Endothelial cell of umbilical vein (primary cell): ENCODE measurements at regions not wholly inside any gene's neighbourhood (a gene's known extent, or its start where the extent isn't known, plus 50 kb on each side); places are given as distances from the start of the nearest gene placed in this dataset.

ENCODE experiments used
- BruUV-seq: library from RNA; stranded (reverse); fragments of 400-500 nt; replicated peaks from 2 replicates; lab custom pipeline; 2021; lab: Mats Ljungman, UMichigan
- CTCF ChIA-PET: fragments of 300-600, 350-600 bp; sonication (Branson Sonifier 250); formaldehyde crosslinking; loops from one replicate; lab custom pipeline; 2021; ENCODE audit warnings: antibody characterized with exemption, inconsistent platforms; lab: Charles Lee
- POLR2A ChIA-PET: fragments of 300-600, 350-600 bp; sonication (Branson Sonifier 250); formaldehyde crosslinking; loops from one replicate; lab custom pipeline; 2021; ENCODE audit warnings: antibody characterized with exemption, inconsistent platforms; lab: Charles Lee
- DNase-seq: peaks from one replicate; pipeline ENCODE4 v3.0.0-alpha.2; 2011; ENCODE audit warnings: low read depth, low spot score
- FAIRE-seq: peaks from 2 replicates; lab custom pipeline; 2011; peaks lifted over from hg19 to GRCh38; lab: Jason Lieb, UNC
- H2AFZ ChIP-seq: 2 replicates; pipeline ENCODE4 v1.6.0; 2012; ENCODE audit warnings: low read depth, low read length, control low read depth, inconsistent platforms
- H3K27ac ChIP-seq: 2 replicates; pipeline ENCODE4 v1.5.1; 2011; ENCODE audit warnings: low read depth, mild to moderate bottlenecking, control low read depth, low read length, moderate library complexity; ENCODE audit not compliant: insufficient read depth
- H3K27me3 ChIP-seq, 2 experiments: 2 replicates each; pipeline versions ENCODE4 v1.6.0 to v1.6.1; 2011; ENCODE audit warnings: low read length in 2 of 2, mixed read lengths in 1 of 2; ENCODE audit not compliant: control insufficient read depth in 2 of 2, insufficient read depth in 2 of 2
- H3K36me3 ChIP-seq, 2 experiments: 2 replicates in 1 of 2; 3 replicates in 1 of 2; pipeline ENCODE4 v1.5.1; 2011; ENCODE audit warnings: low read length in 2 of 2, mild to moderate bottlenecking in 1 of 2, moderate library complexity in 1 of 2; ENCODE audit not compliant: control insufficient read depth in 2 of 2, insufficient read depth in 2 of 2; ENCODE audit errors: extremely low read depth in 1 of 2
- H3K4me1 ChIP-seq: 3 replicates; pipeline ENCODE4 v1.5.1; 2011; ENCODE audit warnings: mild to moderate bottlenecking, low read length; ENCODE audit not compliant: control insufficient read depth, insufficient read depth; ENCODE audit errors: extremely low read depth
- H3K4me2 ChIP-seq: 2 replicates; pipeline ENCODE4 v1.6.1; 2011; ENCODE audit warnings: low read length, control low read depth, mixed read lengths; ENCODE audit not compliant: insufficient read depth
- H3K4me3 ChIP-seq, 3 experiments: fragments of 200-600 bp in 1 of 3; sonication (generic), shearing (Covaris generic) in 1 of 3; replicated peaks in 1 of 3; 2 replicates each; pipeline ENCODE4 v1.5.1; 2011 to 2016; ENCODE audit warnings: control low read depth in 3 of 3, low read length in 3 of 3, mild to moderate bottlenecking in 2 of 3, inconsistent platforms in 1 of 3, low read depth in 1 of 3, moderate library complexity in 1 of 3; ENCODE audit not compliant: insufficient read depth in 1 of 3
- H3K79me2 ChIP-seq: 2 replicates; pipeline ENCODE4 v1.6.0; 2012; ENCODE audit warnings: low read length, inconsistent platforms; ENCODE audit not compliant: control insufficient read depth, insufficient read depth
- H3K9ac ChIP-seq: replicated peaks from 2 replicates; pipeline ENCODE3; 2011; ENCODE audit warnings: low read length, control low read depth; ENCODE audit not compliant: insufficient read depth; ENCODE audit errors: extremely low read depth
- H3K9me1 ChIP-seq: replicated peaks from 3 replicates; pipeline ENCODE4 v1.6.0; 2011; ENCODE audit warnings: mild to moderate bottlenecking, low read length; ENCODE audit not compliant: control insufficient read depth, insufficient read depth; ENCODE audit errors: extremely low read depth
- H3K9me3 ChIP-seq: replicated peaks from 2 replicates; pipeline ENCODE4 v1.5.1; 2012; ENCODE audit warnings: low read length, inconsistent platforms; ENCODE audit not compliant: control insufficient read depth, insufficient read depth
- H4K20me1 ChIP-seq: replicated peaks from 2 replicates; pipeline ENCODE3; 2011; ENCODE audit warnings: mild to moderate bottlenecking, low read length; ENCODE audit not compliant: control insufficient read depth, insufficient read depth; ENCODE audit errors: extremely low read depth
- EZH2 ChIP-seq: IDR thresholded peaks from 2 replicates; pipeline ENCODE4 v1.6.1; 2012; ENCODE audit warnings: borderline replicate concordance, low read depth, mild to moderate bottlenecking, moderate library complexity, low read length, inconsistent platforms; ENCODE audit not compliant: severe bottlenecking
- FOS ChIP-seq: IDR thresholded peaks from 2 replicates; pipeline ENCODE4 v1.6.1; 2011; ENCODE audit warnings: mild to moderate bottlenecking, low read length, moderate library complexity, borderline replicate concordance; ENCODE audit not compliant: insufficient read depth
- GATA2 ChIP-seq: IDR thresholded peaks from 2 replicates; pipeline ENCODE4 v1.7.0; 2011; ENCODE audit warnings: low read depth, mild to moderate bottlenecking, moderate library complexity, mixed read lengths, low read length; ENCODE audit not compliant: insufficient read length, insufficient read depth
- JUN ChIP-seq: IDR thresholded peaks from 2 replicates; pipeline ENCODE4 v1.6.1; 2011; ENCODE audit warnings: borderline replicate concordance, low read depth; ENCODE audit not compliant: insufficient read length, insufficient read depth
- MYC ChIP-seq: IDR thresholded peaks from one replicate; pipeline ENCODE4 v1.6.1; 2011; ENCODE audit warnings: mild to moderate bottlenecking, low read depth, low read length
- POLR2A ChIP-seq: IDR thresholded peaks from 2 replicates; pipeline ENCODE4 v1.6.1; 2012; ENCODE audit warnings: low read depth, mild to moderate bottlenecking, control low read depth, low read length
- POLR2AphosphoS5 ChIP-seq: IDR thresholded peaks from 2 replicates; pipeline ENCODE4 v1.6.1; 2012; ENCODE audit warnings: low read depth, mild to moderate bottlenecking, control low read depth, low read length, moderate library complexity; ENCODE audit not compliant: insufficient read depth
- dilution Hi-C: fragments of 300-500 bp; cut with MboI; formaldehyde crosslinking; loops from one replicate; pipeline ENCODE4 v1.15.0; 2019; ENCODE audit warnings: low sequenced_read_pairs; ENCODE audit not compliant: extremely low pct_ligation_motif_present
- intact Hi-C: fragments of 100-400 bp; cut with micrococcal nuclease; formaldehyde crosslinking; loops from one replicate; pipeline ENCODE4 v1.10.0; 2022
- TF ChIP-seq, protein P1 (sequence below): IDR thresholded peaks from 2 replicates; pipeline ENCODE4 v1.6.1; 2011; ENCODE audit not compliant: insufficient read depth, insufficient read length
- TF ChIP-seq, protein P2 (sequence below), 2 donors: IDR thresholded peaks; 1 replicate in 1 of 2; 2 replicates in 1 of 2; pipeline ENCODE4 v1.5.1; 2011; ENCODE audit warnings: low read length in 2 of 2, mild to moderate bottlenecking in 2 of 2, moderate library complexity in 2 of 2, control low read depth in 1 of 2, inconsistent platforms in 1 of 2, low read depth in 1 of 2; ENCODE audit not compliant: insufficient read depth in 1 of 2; ENCODE audit errors: extremely low read depth in 1 of 2

DNA sequence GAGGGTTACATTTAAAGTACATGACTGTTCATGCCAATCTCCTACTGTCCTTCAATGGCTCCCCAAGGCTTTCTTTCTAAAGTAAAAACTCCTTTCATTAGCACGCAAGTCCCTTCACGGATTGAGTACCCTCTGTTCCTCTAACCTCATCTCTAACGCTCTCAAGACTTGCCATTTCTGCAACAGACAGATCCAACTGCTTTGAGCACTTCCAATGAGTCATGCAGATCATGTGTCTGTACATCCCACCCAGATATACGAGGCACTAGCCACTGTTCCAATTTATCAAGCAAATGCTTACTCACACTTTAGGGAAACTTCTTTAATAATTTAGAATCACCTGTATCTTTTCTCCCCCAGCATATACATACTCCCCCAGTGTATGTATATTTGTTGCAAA, 332.5 kb upstream of the ZFP42 start:
- CTCF ChIA-PET = no interaction called here
- no peak for FAIRE-seq
- POLR2A ChIA-PET = no interaction called here

DNA sequence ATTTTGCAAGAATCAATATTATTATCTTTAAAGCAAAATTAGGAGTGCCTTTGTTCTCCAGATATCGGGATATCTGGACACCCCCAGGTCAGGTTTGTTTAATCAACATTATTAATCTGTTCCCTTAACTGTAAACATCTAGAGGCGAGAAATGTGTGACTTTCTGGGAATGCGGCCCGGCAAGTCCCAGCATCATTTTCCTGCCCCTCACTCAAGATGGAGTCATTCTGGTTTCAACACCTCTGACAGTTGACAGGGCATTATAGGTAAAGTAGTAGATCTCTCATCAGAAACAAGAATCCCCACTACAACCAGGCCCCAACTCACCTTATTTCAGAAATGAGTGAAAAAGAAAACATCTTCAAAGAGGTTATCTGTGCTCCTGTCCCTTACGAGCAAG, 331.6 kb upstream of the ZFP42 start:
- BruUV-seq = no TSS peak
- no peaks in the 10 kb centered on the region for H3K4me1 ChIP-seq
- no peaks in the 10 kb centered on the region for H3K79me2 ChIP-seq
- H4K20me1 ChIP-seq = no peaks in the 10 kb centered on the region
- no peak for TF ChIP-seq GATA2
- no peak for TF ChIP-seq FOS
- TF ChIP-seq MYC = no peak
- no peak for TF ChIP-seq POLR2A
- TF ChIP-seq POLR2AphosphoS5 = no peak
- TF ChIP-seq, protein P1, sequence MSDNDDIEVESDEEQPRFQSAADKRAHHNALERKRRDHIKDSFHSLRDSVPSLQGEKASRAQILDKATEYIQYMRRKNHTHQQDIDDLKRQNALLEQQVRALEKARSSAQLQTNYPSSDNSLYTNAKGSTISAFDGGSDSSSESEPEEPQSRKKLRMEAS = no peak
- TF ChIP-seq EZH2 = no peak
- TF ChIP-seq JUN = no peak
- TF ChIP-seq, protein P2, sequence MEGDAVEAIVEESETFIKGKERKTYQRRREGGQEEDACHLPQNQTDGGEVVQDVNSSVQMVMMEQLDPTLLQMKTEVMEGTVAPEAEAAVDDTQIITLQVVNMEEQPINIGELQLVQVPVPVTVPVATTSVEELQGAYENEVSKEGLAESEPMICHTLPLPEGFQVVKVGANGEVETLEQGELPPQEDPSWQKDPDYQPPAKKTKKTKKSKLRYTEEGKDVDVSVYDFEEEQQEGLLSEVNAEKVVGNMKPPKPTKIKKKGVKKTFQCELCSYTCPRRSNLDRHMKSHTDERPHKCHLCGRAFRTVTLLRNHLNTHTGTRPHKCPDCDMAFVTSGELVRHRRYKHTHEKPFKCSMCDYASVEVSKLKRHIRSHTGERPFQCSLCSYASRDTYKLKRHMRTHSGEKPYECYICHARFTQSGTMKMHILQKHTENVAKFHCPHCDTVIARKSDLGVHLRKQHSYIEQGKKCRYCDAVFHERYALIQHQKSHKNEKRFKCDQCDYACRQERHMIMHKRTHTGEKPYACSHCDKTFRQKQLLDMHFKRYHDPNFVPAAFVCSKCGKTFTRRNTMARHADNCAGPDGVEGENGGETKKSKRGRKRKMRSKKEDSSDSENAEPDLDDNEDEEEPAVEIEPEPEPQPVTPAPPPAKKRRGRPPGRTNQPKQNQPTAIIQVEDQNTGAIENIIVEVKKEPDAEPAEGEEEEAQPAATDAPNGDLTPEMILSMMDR (IDR thresholded peaks at IDR 0.05; ENCODE audit: extremely low read depth in 1 of 2, insufficient read depth in 1 of 2, low read depth in 1 of 2, low read length in 2 of 2) = no peak
- no peak overlapping the region for H3K9ac ChIP-seq
- CTCF ChIA-PET = no interaction called here
- no peaks in the 10 kb centered on the region for H3K36me3 ChIP-seq
- DNase-seq (no peak), FAIRE-seq (no peak)
- no peaks in the 10 kb centered on the region for H3K9me1 ChIP-seq
- no peak overlapping the region for H3K4me2 ChIP-seq
- no peak overlapping the region for H3K4me3 ChIP-seq
- no peak overlapping the region for H3K27ac ChIP-seq
- dilution Hi-C loops = no loop called here
- H3K9me3 ChIP-seq = no peaks in the 10 kb centered on the region
- no peaks in the 10 kb centered on the region for H3K27me3 ChIP-seq
- intact Hi-C loops = no loop called here
- POLR2A ChIA-PET = no interaction called here
- no peak overlapping the region for H2AFZ ChIP-seq

More for the DNA sequence above, 332.5 kb upstream of the ZFP42 start:
- intact Hi-C loops (no loop called here), dilution Hi-C loops (no loop called here)
- Histone ChIP-seq H2AFZ (no peak overlapping the region), H3K36me3 (no peaks in the 10 kb centered on the region), H3K79me2 (no peaks in the 10 kb centered on the region), H3K4me1 (no peaks in the 10 kb centered on the region), H3K27ac (no peak overlapping the region), H3K4me2 (no peak overlapping the region), H3K9ac (no peak overlapping the region), H4K20me1 (no peaks in the 10 kb centered on the region), H3K9me1 (no peaks in the 10 kb centered on the region), H3K4me3 (no peak overlapping the region), H3K27me3 (no peaks in the 10 kb centered on the region), H3K9me3 (no peaks in the 10 kb centered on the region)
- TF ChIP-seq, protein P1 = no peak
- DNase-seq = no peak
- BruUV-seq = no TSS peak
